H1 (cell line): ENCODE measurements at regions not wholly inside any gene's neighbourhood (a gene's known extent, or its start where the extent isn't known, plus 50 kb on each side); places are given as distances from the start of the nearest gene placed in this dataset.

Source experiments
- CTCF ChIA-PET: fragments of 300-600 bp; sonication (Branson Sonifier 250); formaldehyde crosslinking; loops from one replicate; lab custom pipeline; 2021; ENCODE audit not compliant: partially characterized antibody; lab: Charles Lee
- POLR2A ChIA-PET: fragments of 300-600 bp; sonication (Branson Sonifier 250); formaldehyde crosslinking; loops from one replicate; lab custom pipeline; 2021; ENCODE audit warnings: inconsistent platforms; ENCODE audit not compliant: partially characterized antibody; lab: Charles Lee
- DNase-seq, 2 experiments: peaks; one replicate each; pipeline versions ENCODE4 v3.0.0 to v3.0.0-alpha.2; 2010 to 2022; ENCODE audit warnings: low spot score in 2 of 2, low read depth in 1 of 2, mixed read lengths in 1 of 2
- FAIRE-seq: peaks from 2 replicates; lab custom pipeline; 2011; peaks lifted over from hg19 to GRCh38; lab: Jason Lieb, UNC
- H2AFZ ChIP-seq: 2 replicates; pipeline ENCODE4 v1.8.1; 2012; ENCODE audit warnings: low read length, inconsistent platforms
- H2AK5ac ChIP-seq: 2 replicates; pipeline ENCODE4 v1.6.1; 2013; ENCODE audit warnings: low read depth, low read length
- H2BK120ac ChIP-seq: replicated peaks from 2 replicates; pipeline ENCODE3; 2013; ENCODE audit warnings: low read depth, low read length, inconsistent platforms
- H2BK12ac ChIP-seq: 2 replicates; pipeline ENCODE4 v1.6.1; 2013; ENCODE audit warnings: low read depth, low read length
- H2BK15ac ChIP-seq: 2 replicates; pipeline ENCODE4 v1.6.1; 2013; ENCODE audit warnings: low read length
- H2BK20ac ChIP-seq: 2 replicates; pipeline ENCODE4 v1.6.1; 2013; ENCODE audit warnings: low read length
- H2BK5ac ChIP-seq: 2 replicates; pipeline ENCODE4 v1.6.1; 2013; ENCODE audit warnings: low read depth, low read length
- H3K14ac ChIP-seq: 2 replicates; pipeline ENCODE4 v1.6.1; 2013; ENCODE audit warnings: inconsistent platforms; ENCODE audit not compliant: insufficient read length
- H3K18ac ChIP-seq: 2 replicates; pipeline ENCODE4 v1.6.1; 2013; ENCODE audit warnings: low read length; ENCODE audit errors: extremely low read depth
- H3K23ac ChIP-seq: 2 replicates; pipeline ENCODE4 v1.6.1; 2013; ENCODE audit warnings: inconsistent platforms; ENCODE audit not compliant: insufficient read length
- H3K23me2 ChIP-seq: 2 replicates; pipeline ENCODE4 v1.6.1; 2013; ENCODE audit warnings: low read depth, low read length
- H3K27ac ChIP-seq: 2 replicates; pipeline ENCODE4 v1.6.1; 2011; ENCODE audit warnings: low read depth, low read length, inconsistent platforms
- H3K27me3 ChIP-seq, 4 experiments: replicated peaks in 1 of 4; 1 replicate in 1 of 4; 2 replicates in 3 of 4; pipeline versions ENCODE4 v1.6.1 to v1.8.1; 2011 to 2013; ENCODE audit warnings: low read length in 3 of 4, mild to moderate bottlenecking in 3 of 4, inconsistent platforms in 2 of 4, mixed read lengths in 2 of 4, moderate library complexity in 1 of 4; ENCODE audit not compliant: control insufficient read depth in 3 of 4, insufficient read depth in 3 of 4; ENCODE audit errors: extremely low read depth in 1 of 4
- H3K36me3 ChIP-seq, 4 experiments: 2 replicates each; pipeline versions ENCODE4 v1.6.1 to v1.8.1; 2011 to 2013; ENCODE audit warnings: mild to moderate bottlenecking in 4 of 4, low read length in 3 of 4, moderate library complexity in 2 of 4, control low read depth in 1 of 4, inconsistent platforms in 1 of 4; ENCODE audit not compliant: insufficient read depth in 4 of 4, control insufficient read depth in 2 of 4
- H3K4ac ChIP-seq: replicated peaks from 2 replicates; pipeline ENCODE3; 2013; ENCODE audit warnings: low read length, low read depth, mixed read lengths, inconsistent platforms; ENCODE audit not compliant: insufficient read length
- H3K4me1 ChIP-seq, 4 experiments: replicated peaks in 1 of 4; 1 replicate in 1 of 4; 2 replicates in 3 of 4; pipeline versions ENCODE4 v1.6.1 to v1.8.1; 2011 to 2013; ENCODE audit warnings: low read length in 3 of 4, inconsistent platforms in 2 of 4, mixed read lengths in 1 of 4; ENCODE audit not compliant: insufficient read depth in 4 of 4, control insufficient read depth in 3 of 4
- H3K4me2 ChIP-seq, 2 experiments: 2 replicates each; pipeline versions ENCODE4 v1.6.1 to v1.8.1; 2011 to 2013; ENCODE audit warnings: low read depth in 2 of 2, low read length in 2 of 2, control low read depth in 1 of 2, inconsistent platforms in 1 of 2, mild to moderate bottlenecking in 1 of 2; ENCODE audit not compliant: insufficient read depth in 1 of 2
- H3K4me3 ChIP-seq, 4 experiments: fragments of 200-600, 300-600 bp in 1 of 4; sonication (generic), shearing (Covaris generic), sonication (Bioruptor Twin) in 1 of 4; 2 replicates each; pipeline versions ENCODE4 v1.5.1 to v1.8.1; 2011 to 2016; ENCODE audit warnings: low read length in 4 of 4, low read depth in 3 of 4, control low read depth in 2 of 4, inconsistent platforms in 2 of 4, mild to moderate bottlenecking in 2 of 4, mixed read lengths in 1 of 4, moderate library complexity in 1 of 4; ENCODE audit not compliant: insufficient read depth in 2 of 4; ENCODE audit errors: extremely low read depth in 1 of 4
- H3K56ac ChIP-seq: replicated peaks from 2 replicates; pipeline ENCODE3; 2013; ENCODE audit warnings: low read depth, mild to moderate bottlenecking, mixed read lengths, low read length, inconsistent platforms; ENCODE audit not compliant: insufficient read length
- H3K79me1 ChIP-seq: 2 replicates; pipeline ENCODE4 v1.6.1; 2013; ENCODE audit warnings: low read depth, low read length, control low read depth
- H3K79me2 ChIP-seq, 2 experiments: 2 replicates each; pipeline versions ENCODE4 v1.6.1 to v1.8.1; 2012 to 2013; ENCODE audit warnings: low read length in 2 of 2, mild to moderate bottlenecking in 2 of 2, inconsistent platforms in 1 of 2; ENCODE audit not compliant: insufficient read depth in 2 of 2, control insufficient read depth in 1 of 2
- H3K9ac ChIP-seq, 4 experiments: replicated peaks in 1 of 4; 1 replicate in 1 of 4; 2 replicates in 3 of 4; pipeline versions ENCODE4 v1.6.1 to v1.8.1; 2011 to 2013; ENCODE audit warnings: low read depth in 3 of 4, low read length in 3 of 4, control low read depth in 2 of 4, mild to moderate bottlenecking in 2 of 4, moderate library complexity in 2 of 4, inconsistent platforms in 1 of 4; ENCODE audit errors: extremely low read depth in 1 of 4
- H3K9me3 ChIP-seq, 2 experiments: 2 replicates each; pipeline versions ENCODE4 v1.6.1 to v1.8.1; 2012 to 2013; ENCODE audit warnings: mild to moderate bottlenecking in 2 of 2, moderate library complexity in 2 of 2, control low read depth in 1 of 2, inconsistent platforms in 1 of 2, low read depth in 1 of 2, low read length in 1 of 2, mixed read lengths in 1 of 2; ENCODE audit not compliant: insufficient read depth in 2 of 2
- H4K20me1 ChIP-seq, 2 experiments: replicated peaks in 1 of 2; 2 replicates each; pipeline versions ENCODE3 to v1.8.1; 2011 to 2013; ENCODE audit warnings: inconsistent platforms in 2 of 2, low read length in 2 of 2, mild to moderate bottlenecking in 1 of 2; ENCODE audit not compliant: insufficient read depth in 2 of 2, control insufficient read depth in 1 of 2
- H4K5ac ChIP-seq: 2 replicates; pipeline ENCODE4 v1.6.1; 2013; ENCODE audit warnings: low read length, low read depth, mixed read lengths, inconsistent platforms; ENCODE audit not compliant: insufficient read length
- H4K8ac ChIP-seq: 2 replicates; pipeline ENCODE4 v1.8.0; 2013; ENCODE audit warnings: mild to moderate bottlenecking, moderate library complexity, low read length, inconsistent platforms; ENCODE audit not compliant: insufficient read depth; ENCODE audit errors: extremely low read depth
- H4K91ac ChIP-seq: replicated peaks from 2 replicates; pipeline ENCODE3; 2013; ENCODE audit warnings: low read length, mixed read lengths, inconsistent platforms; ENCODE audit not compliant: insufficient read length
- CBX8 ChIP-seq: fragments of 300-800, 300-1000 bp; sonication (generic); IDR thresholded peaks from 2 replicates; pipeline ENCODE4 v1.7.1; 2016; ENCODE audit warnings: low read depth, low read length, borderline replicate concordance
- CHD1 ChIP-seq: IDR thresholded peaks from 2 replicates; pipeline ENCODE4 v1.6.1; 2012; ENCODE audit warnings: low read depth, low read length, improper control_type of control experiment
- CTCF ChIP-seq, 3 experiments: IDR thresholded peaks; 1 replicate in 2 of 3; 2 replicates in 1 of 3; pipeline versions ENCODE4 v1.5.1 to v1.6.1; 2011; ENCODE audit warnings: low read length in 3 of 3, mild to moderate bottlenecking in 3 of 3, inconsistent platforms in 2 of 3, low read depth in 1 of 3, moderate library complexity in 1 of 3; ENCODE audit not compliant: insufficient read depth in 1 of 3; ENCODE audit errors: control extremely low read depth in 1 of 3
- FOSL1 ChIP-seq: IDR thresholded peaks from 2 replicates; pipeline ENCODE4 v1.6.1; 2011; ENCODE audit warnings: mild to moderate bottlenecking, low read depth, low read length, moderate library complexity; ENCODE audit not compliant: insufficient read depth
- GABPA ChIP-seq: IDR thresholded peaks from 2 replicates; pipeline ENCODE4 v1.6.1; 2011; ENCODE audit warnings: mild to moderate bottlenecking, low read length, moderate library complexity, borderline replicate concordance; ENCODE audit not compliant: insufficient read depth
- HDAC2 ChIP-seq, 2 experiments: fragments of 300-600 bp in 1 of 2; sonication (generic) in 1 of 2; IDR thresholded peaks; 2 replicates each; pipeline ENCODE4 v1.6.1; 2011 to 2012; ENCODE audit warnings: low read depth in 2 of 2, low read length in 2 of 2, mild to moderate bottlenecking in 2 of 2, moderate library complexity in 2 of 2, borderline replicate concordance in 1 of 2, inconsistent platforms in 1 of 2
- SIRT6 ChIP-seq: IDR thresholded peaks from one replicate; pipeline ENCODE4 v1.7.1; 2012; ENCODE audit warnings: low read length, inconsistent platforms
- SIX5 ChIP-seq: IDR thresholded peaks from 2 replicates; pipeline ENCODE4 v1.6.1; 2011; ENCODE audit warnings: mild to moderate bottlenecking, low read depth, low read length
- SP4 ChIP-seq: IDR thresholded peaks from 2 replicates; pipeline ENCODE4 v1.6.1; 2012; ENCODE audit warnings: low read length, inconsistent platforms
- TAF7 ChIP-seq: optimal IDR thresholded peaks from 2 replicates; pipeline ENCODE3; 2011; ENCODE audit warnings: low read depth, mild to moderate bottlenecking, inconsistent platforms, low read length, moderate library complexity, borderline replicate concordance
- WGBS, 2 experiments: shearing (Covaris generic) in 1 of 2; methylation state at CpG; one replicate each; pipeline versions ENCODE4 v1.1.6 to v1.1.7; 2013 to 2015; ENCODE audit warnings: low lambda C conversion rate in 2 of 2, mixed read lengths in 2 of 2, inconsistent platforms in 1 of 2, low coverage in 1 of 2, missing lambda C conversion rate in 1 of 2; ENCODE audit not compliant: insufficient replicate concordance in 2 of 2, insufficient coverage in 1 of 2, insufficient read length in 1 of 2; ENCODE audit errors: extremely low coverage in 1 of 2, missing lambda C conversion rate in 1 of 2; 5-methylcytosine and 5-hydroxymethylcytosine counted together
- TF ChIP-seq, protein P1 (sequence below): IDR thresholded peaks from 2 replicates; pipeline ENCODE4 v1.6.1; 2011; ENCODE audit warnings: low read length, improper control_type of control experiment

DNA sequence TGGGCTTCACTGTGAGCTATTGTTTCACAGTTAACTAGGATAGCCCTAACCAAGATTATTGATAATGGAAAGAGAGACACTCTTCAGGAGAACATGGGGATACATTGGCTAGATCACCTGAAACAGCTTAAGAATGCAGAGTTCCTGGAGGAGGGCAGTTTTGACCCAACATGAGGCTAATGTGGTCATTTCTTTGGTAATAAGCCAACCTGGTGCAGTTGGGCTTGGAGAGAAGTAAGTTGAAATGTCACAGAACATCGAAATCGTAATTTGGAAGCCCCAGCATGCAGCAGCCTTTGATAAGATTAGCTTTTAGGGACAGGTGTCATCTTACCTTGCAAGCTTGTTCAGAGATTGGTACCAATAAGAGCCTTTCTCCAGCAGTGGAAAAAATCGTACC lies 556.6 kb upstream of the GOT2 start:
- CTCF ChIA-PET, result interaction anchor here (1.2 kb wide), 1 partner anchor 476 kb away, joined by 5 read pairs; no protein-coding TSS in a partner anchor
- no peak overlapping the region for H3K9ac ChIP-seq
- H2BK120ac ChIP-seq, result no peak overlapping the region
- no peaks in the 10 kb centered on the region for H3K79me2 ChIP-seq
- no peak overlapping the region for H2BK5ac ChIP-seq
- H3K36me3 ChIP-seq, result no peaks in the 10 kb centered on the region
- H3K23ac ChIP-seq, result no peak overlapping the region
- H2AK5ac ChIP-seq, result no peak overlapping the region
- WGBS, 2 experiments, result 89% methylated on average over 3 of the region's 3 CpGs; no CpG with 5 or more reads in 1 of the 2 experiments
- H3K27ac ChIP-seq, result no peak overlapping the region
- no peak overlapping the region for H2AFZ ChIP-seq
- H3K4ac ChIP-seq, result no peak overlapping the region
- no peak overlapping the region for H2BK20ac ChIP-seq
- DNase-seq (no peak), FAIRE-seq (no peak)
- H3K9me3 ChIP-seq, result 0 out of 4 replicates have a peak, but pooled peaks cover 0 to 3% of the 10 kb centered on the region in 2 experiments
- H3K79me1 ChIP-seq, result no peaks in the 10 kb centered on the region
- POLR2A ChIA-PET, result no interaction called here
- no peak overlapping the region for H3K4me2 ChIP-seq
- H2BK15ac ChIP-seq, result no peak overlapping the region
- no peaks in the 10 kb centered on the region for H3K27me3 ChIP-seq
- H3K4me1 ChIP-seq, result no peaks in the 10 kb centered on the region
- no peak overlapping the region for H3K18ac ChIP-seq
- H4K91ac ChIP-seq, result no peak overlapping the region
- no peaks in the 10 kb centered on the region for H3K23me2 ChIP-seq
- no peak overlapping the region for H4K8ac ChIP-seq
- no peak overlapping the region for H3K4me3 ChIP-seq
- H4K20me1 ChIP-seq, result no peaks in the 10 kb centered on the region
- no peak overlapping the region for H3K14ac ChIP-seq
- no peak overlapping the region for H2BK12ac ChIP-seq
- no peak overlapping the region for H3K56ac ChIP-seq
- H4K5ac ChIP-seq, result no peak overlapping the region
- TF ChIP-seq GABPA, result no peak
- no peak for TF ChIP-seq CTCF (IDR thresholded peaks at IDR 0.05; ENCODE audit: control extremely low read depth in 1 of 3, insufficient read depth in 1 of 3, low read depth in 1 of 3, low read length in 3 of 3)
- TF ChIP-seq SIX5, result no peak
- TF ChIP-seq, protein P1, sequence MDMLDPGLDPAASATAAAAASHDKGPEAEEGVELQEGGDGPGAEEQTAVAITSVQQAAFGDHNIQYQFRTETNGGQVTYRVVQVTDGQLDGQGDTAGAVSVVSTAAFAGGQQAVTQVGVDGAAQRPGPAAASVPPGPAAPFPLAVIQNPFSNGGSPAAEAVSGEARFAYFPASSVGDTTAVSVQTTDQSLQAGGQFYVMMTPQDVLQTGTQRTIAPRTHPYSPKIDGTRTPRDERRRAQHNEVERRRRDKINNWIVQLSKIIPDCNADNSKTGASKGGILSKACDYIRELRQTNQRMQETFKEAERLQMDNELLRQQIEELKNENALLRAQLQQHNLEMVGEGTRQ, result no peak
- TF ChIP-seq FOSL1, result no peak
- no peak for TF ChIP-seq CBX8
- no peak for TF ChIP-seq HDAC2 (IDR thresholded peaks at IDR 0.05; ENCODE audit: borderline replicate concordance in 1 of 2, low read depth in 2 of 2, low read length in 2 of 2)
- TF ChIP-seq TAF7, result no peak
- no peak for TF ChIP-seq CHD1
- no peak for TF ChIP-seq SIRT6
- no peak for TF ChIP-seq SP4
